Suprapubic skin (tissue), 3 donors: ENCODE measurements at regions not wholly inside any gene's neighbourhood (a gene's known extent, or its start where the extent isn't known, plus 50 kb on each side); places are given as distances from the start of the nearest gene placed in this dataset.

Experiments used
- POLR2A ChIP-seq, 2 donors: fragments of 450-650 bp; IDR thresholded peaks; one replicate each; pipeline ENCODE4 v1.6.1; 2017; ENCODE audit warnings: antibody characterized with exemption in 2 of 2, mild to moderate bottlenecking in 2 of 2, moderate library complexity in 2 of 2
- TF ChIP-seq, protein P1 (sequence below), 2 donors: fragments of 200-600 bp in 1 of 2; fragments of 450-650 bp in 1 of 2; sonication (generic) in 1 of 2; IDR thresholded peaks; one replicate each; pipeline ENCODE4 v1.5.1; 2016 to 2019; ENCODE audit warnings: antibody characterized with exemption in 2 of 2, mild to moderate bottlenecking in 1 of 2, moderate library complexity in 1 of 2

- TF ChIP-seq POLR2A (IDR thresholded peaks at IDR 0.05) = no peak
- TF ChIP-seq, protein P1, sequence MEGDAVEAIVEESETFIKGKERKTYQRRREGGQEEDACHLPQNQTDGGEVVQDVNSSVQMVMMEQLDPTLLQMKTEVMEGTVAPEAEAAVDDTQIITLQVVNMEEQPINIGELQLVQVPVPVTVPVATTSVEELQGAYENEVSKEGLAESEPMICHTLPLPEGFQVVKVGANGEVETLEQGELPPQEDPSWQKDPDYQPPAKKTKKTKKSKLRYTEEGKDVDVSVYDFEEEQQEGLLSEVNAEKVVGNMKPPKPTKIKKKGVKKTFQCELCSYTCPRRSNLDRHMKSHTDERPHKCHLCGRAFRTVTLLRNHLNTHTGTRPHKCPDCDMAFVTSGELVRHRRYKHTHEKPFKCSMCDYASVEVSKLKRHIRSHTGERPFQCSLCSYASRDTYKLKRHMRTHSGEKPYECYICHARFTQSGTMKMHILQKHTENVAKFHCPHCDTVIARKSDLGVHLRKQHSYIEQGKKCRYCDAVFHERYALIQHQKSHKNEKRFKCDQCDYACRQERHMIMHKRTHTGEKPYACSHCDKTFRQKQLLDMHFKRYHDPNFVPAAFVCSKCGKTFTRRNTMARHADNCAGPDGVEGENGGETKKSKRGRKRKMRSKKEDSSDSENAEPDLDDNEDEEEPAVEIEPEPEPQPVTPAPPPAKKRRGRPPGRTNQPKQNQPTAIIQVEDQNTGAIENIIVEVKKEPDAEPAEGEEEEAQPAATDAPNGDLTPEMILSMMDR (IDR thresholded peaks at IDR 0.05) = no peak
These were observed 139.9 kb upstream of the TSHZ2 start for GRCh38 chr20:52832151-52832774.
